GM23248 (cell line): ENCODE measurements at regions not wholly inside any gene's neighbourhood (a gene's known extent, or its start where the extent isn't known, plus 50 kb on each side); places are given as distances from the start of the nearest gene placed in this dataset.

Experiments used
- DNase-seq: peaks from one replicate; pipeline ENCODE4 v3.0.0-alpha.2; 2015
- H2AFZ ChIP-seq: fragments of 200-600 bp; sonication (generic); 2 replicates; pipeline ENCODE4 v1.6.1; 2016; ENCODE audit warnings: antibody characterized with exemption
- H3F3A ChIP-seq: fragments of 200-600 bp; sonication (generic); 2 replicates; pipeline ENCODE4 v1.6.1; 2016; ENCODE audit warnings: mild to moderate bottlenecking, antibody characterized with exemption, mixed run types; ENCODE audit not compliant: insufficient read depth
- H3K27ac ChIP-seq: fragments of 200-600 bp; sonication (generic); 2 replicates; pipeline ENCODE4 v1.5.1; 2016; ENCODE audit warnings: mild to moderate bottlenecking
- H3K27me3 ChIP-seq: fragments of 200-600 bp; sonication (generic); replicated peaks from 2 replicates; pipeline ENCODE4 v1.6.1; 2016; ENCODE audit warnings: mild to moderate bottlenecking; ENCODE audit not compliant: insufficient read depth
- H3K36me3 ChIP-seq: fragments of 200-600 bp; sonication (generic); 2 replicates; pipeline ENCODE4 v1.6.1; 2016; ENCODE audit warnings: low read depth, mild to moderate bottlenecking
- H3K4me1 ChIP-seq: fragments of 200-600 bp; sonication (generic); 2 replicates; pipeline ENCODE4 v1.6.1; 2016; ENCODE audit warnings: mild to moderate bottlenecking; ENCODE audit not compliant: insufficient read depth
- H3K4me2 ChIP-seq: fragments of 200-600 bp; sonication (generic); one replicate; pipeline ENCODE4 v1.6.1; 2016; ENCODE audit warnings: mild to moderate bottlenecking; ENCODE audit not compliant: unreplicated experiment
- H3K4me3 ChIP-seq: fragments of 200-600 bp; sonication (generic); 2 replicates; pipeline ENCODE4 v1.5.1; 2016; ENCODE audit warnings: mild to moderate bottlenecking
- H3K79me2 ChIP-seq: fragments of 200-600 bp; sonication (generic); 2 replicates; pipeline ENCODE4 v1.6.1; 2016; ENCODE audit warnings: mild to moderate bottlenecking; ENCODE audit not compliant: insufficient read depth
- H3K9ac ChIP-seq: fragments of 200-600 bp; sonication (generic); 2 replicates; pipeline ENCODE4 v1.6.1; 2016; ENCODE audit warnings: mild to moderate bottlenecking
- H3K9me2 ChIP-seq: fragments of 200-600 bp; sonication (generic); 2 replicates; pipeline ENCODE4 v1.6.1; 2016; ENCODE audit warnings: mixed run types, mild to moderate bottlenecking, moderate library complexity; ENCODE audit not compliant: insufficient read depth
- H3K9me3 ChIP-seq: fragments of 200-600 bp; sonication (generic); one replicate; pipeline ENCODE4 v1.6.1; 2017; ENCODE audit warnings: low read depth
- H4K20me1 ChIP-seq: fragments of 200-600 bp; sonication (generic); 2 replicates; pipeline ENCODE4 v1.6.0; 2016; ENCODE audit not compliant: insufficient read depth
- EZH2 ChIP-seq: fragments of 200-600 bp; sonication (generic); IDR thresholded peaks from 2 replicates; pipeline ENCODE4 v1.6.1; 2018; ENCODE audit warnings: antibody characterized with exemption, mild to moderate bottlenecking; ENCODE audit not compliant: insufficient read depth, poor library complexity, severe bottlenecking
- EZH2phosphoT487 ChIP-seq: fragments of 200-600 bp; sonication (generic); IDR thresholded peaks from 2 replicates; pipeline ENCODE4 v1.6.1; 2018; ENCODE audit warnings: antibody characterized with exemption, moderate library complexity, mild to moderate bottlenecking, low read depth; ENCODE audit not compliant: insufficient read depth
- WGBS, 2 experiments: methylation state at CpG; one replicate each; pipeline ENCODE4 v1.1.6; 2015 to 2017; ENCODE audit warnings: low lambda C conversion rate in 2 of 2, low coverage in 1 of 2; ENCODE audit errors: missing lambda C conversion rate in 2 of 2; 5-methylcytosine and 5-hydroxymethylcytosine counted together
- in situ Hi-C: fragments of 300-500 bp; cut with MboI; formaldehyde crosslinking; loops from 2 replicates; pipeline ENCODE4 v1.15.0; 2020

GRCh38 chr7:132045481-132045980 lies 489.1 kb upstream of the PODXL start:
- 65 to 75% methylated on average over 2 of the region's 2 CpGs for WGBS, 2 experiments
- no peaks in the 10 kb centered on the region for H3K79me2 ChIP-seq
- H3K27ac ChIP-seq = no peak overlapping the region
- H3K4me2 ChIP-seq = no peak overlapping the region
- H3K36me3 ChIP-seq = no peaks in the 10 kb centered on the region
- no peaks in the 10 kb centered on the region for H3K4me1 ChIP-seq
- DNase-seq = no peak
- H3F3A ChIP-seq = no peaks in the 10 kb centered on the region
- no peak overlapping the region for H3K9ac ChIP-seq
- H2AFZ ChIP-seq = no peak overlapping the region
- no peaks in the 10 kb centered on the region for H3K27me3 ChIP-seq
- in situ Hi-C loops = no loop called here
- H3K9me2 ChIP-seq = no peaks in the 10 kb centered on the region
- no peak overlapping the region for H3K4me3 ChIP-seq
- TF ChIP-seq EZH2phosphoT487 = no peak
- no peaks in the 10 kb centered on the region for H4K20me1 ChIP-seq
- no peaks in the 10 kb centered on the region for H3K9me3 ChIP-seq

GRCh38 chr7:132045002-132045401 lies 488.6 kb upstream of the PODXL start:
- Histone ChIP-seq H3K9me3 (no peaks in the 10 kb centered on the region), H3K36me3 (no peaks in the 10 kb centered on the region), H3K79me2 (no peaks in the 10 kb centered on the region), H3K4me3 (no peak overlapping the region), H3K4me2 (no peak overlapping the region), H3K27ac (no peak overlapping the region), H4K20me1 (no peaks in the 10 kb centered on the region), H3K4me1 (no peaks in the 10 kb centered on the region), H2AFZ (no peak overlapping the region), H3K9me2 (no peaks in the 10 kb centered on the region), H3K27me3 (no peaks in the 10 kb centered on the region), H3K9ac (no peak overlapping the region), H3F3A (no peaks in the 10 kb centered on the region)
- no peak for TF ChIP-seq EZH2
- TF ChIP-seq EZH2phosphoT487 = no peak
- in situ Hi-C loops = no loop called here
- DNase-seq = no peak
- 39 to 53% methylated on average over 2 of the region's 2 CpGs for WGBS, 2 experiments

GRCh38 chr7:132044247-132044646 lies 487.8 kb upstream of the PODXL start:
- no peak for DNase-seq
- Histone ChIP-seq H3K27me3 (no peaks in the 10 kb centered on the region), H4K20me1 (no peaks in the 10 kb centered on the region), H3K9ac (no peak overlapping the region), H3K9me3 (no peaks in the 10 kb centered on the region), H3K4me3 (no peak overlapping the region), H3K9me2 (no peaks in the 10 kb centered on the region), H3K36me3 (no peaks in the 10 kb centered on the region), H3K79me2 (no peaks in the 10 kb centered on the region), H3K27ac (no peak overlapping the region), H3F3A (no peaks in the 10 kb centered on the region), H3K4me1 (no peaks in the 10 kb centered on the region), H3K4me2 (no peak overlapping the region), H2AFZ (no peak overlapping the region)
- 71 to 78% methylated on average over 1 of the region's 1 CpG for WGBS, 2 experiments
- in situ Hi-C loops = no loop called here
- no peak for TF ChIP-seq EZH2phosphoT487
- TF ChIP-seq EZH2 = no peak

- in situ Hi-C loops = no loop called here
- Histone ChIP-seq H3K9me3 (no peaks in the 10 kb centered on the region), H3K27ac (no peak overlapping the region), H3K27me3 (no peaks in the 10 kb centered on the region), H3K9me2 (no peaks in the 10 kb centered on the region), H3F3A (no peaks in the 10 kb centered on the region), H3K4me1 (no peaks in the 10 kb centered on the region), H2AFZ (no peak overlapping the region), H3K36me3 (no peaks in the 10 kb centered on the region), H3K79me2 (no peaks in the 10 kb centered on the region), H3K9ac (no peak overlapping the region), H4K20me1 (no peaks in the 10 kb centered on the region), H3K4me2 (no peak overlapping the region), H3K4me3 (no peak overlapping the region)
- DNase-seq = no peak
- TF ChIP-seq EZH2 (no peak), EZH2phosphoT487 (no peak)
- 28 to 33% methylated on average over 3 of the region's 3 CpGs for WGBS, 2 experiments
These were observed 484.7 kb upstream of the PODXL start for GRCh38 chr7:132041108-132041507.
